ENCODE measurements at regions not wholly inside any gene's neighbourhood (a gene's known extent, or its start where the extent isn't known, plus 50 kb on each side); places are given as distances from the start of the nearest gene placed in this dataset.

DNA sequence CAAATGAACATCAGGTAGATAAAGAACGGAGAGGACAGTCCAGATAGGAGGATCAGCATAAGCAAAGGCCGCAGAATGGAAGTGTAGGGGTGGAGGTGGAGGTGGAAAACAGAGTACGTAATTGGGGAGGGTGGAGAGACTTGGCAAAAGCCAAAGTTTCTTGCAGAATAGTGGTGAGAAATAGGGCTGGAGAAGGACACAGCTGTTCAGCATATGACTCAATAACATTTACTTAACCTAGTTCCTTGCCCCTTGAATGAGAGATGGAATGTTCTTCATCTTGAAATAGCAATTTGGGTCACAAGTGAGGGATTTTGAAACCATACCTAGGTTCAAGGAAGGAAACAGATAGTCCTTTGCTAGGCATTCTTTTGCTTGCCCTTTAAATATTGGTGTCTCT lies 235.9 kb upstream of the ARHGAP20 start:
- no peak for TF ChIP-seq CTCF (IDR thresholded peaks at IDR 0.05)
- TF ChIP-seq POLR2AphosphoS5 (IDR thresholded peaks at IDR 0.05; ENCODE audit: low read depth, low read length): no peak
- no peak for TF ChIP-seq REST (IDR thresholded peaks at IDR 0.05; ENCODE audit: insufficient read depth in 1 of 2, low read depth in 2 of 2, low read length in 1 of 2)
